KMS-11 (cell line): ENCODE measurements at regions not wholly inside any gene's neighbourhood (a gene's known extent, or its start where the extent isn't known, plus 50 kb on each side); places are given as distances from the start of the nearest gene placed in this dataset.

Experiments
- H2AFZ ChIP-seq: fragments of 200-600 bp; sonication (generic); 2 replicates; pipeline ENCODE4 v1.6.1; 2016; ENCODE audit warnings: antibody characterized with exemption, mixed run types, low read depth
- H3K27ac ChIP-seq: fragments of 200-600 bp; sonication (generic); 2 replicates; pipeline ENCODE4 v1.6.1; 2016; ENCODE audit warnings: mild to moderate bottlenecking, mixed run types
- H3K27me3 ChIP-seq: fragments of 200-600 bp; sonication (generic); 2 replicates; pipeline ENCODE4 v1.6.1; 2017; ENCODE audit warnings: mild to moderate bottlenecking, low read depth, mixed run types, moderate library complexity; ENCODE audit not compliant: insufficient read depth
- H3K36me3 ChIP-seq: fragments of 200-600 bp; sonication (generic); 2 replicates; pipeline ENCODE4 v1.6.1; 2017; ENCODE audit warnings: mild to moderate bottlenecking, mixed run types; ENCODE audit not compliant: insufficient read depth
- H3K4me1 ChIP-seq: fragments of 200-600 bp; sonication (generic); 2 replicates; pipeline ENCODE4 v1.6.1; 2016; ENCODE audit warnings: mild to moderate bottlenecking, low read depth, mixed run types; ENCODE audit not compliant: poor library complexity, severe bottlenecking
- H3K4me2 ChIP-seq: fragments of 200-600 bp; sonication (generic); 2 replicates; pipeline ENCODE4 v1.7.0; 2016; ENCODE audit warnings: mild to moderate bottlenecking, mixed run types
- H3K4me3 ChIP-seq: fragments of 200-600 bp; sonication (generic); IDR thresholded peaks from 2 replicates; pipeline ENCODE4 v1.6.1; 2017; ENCODE audit warnings: low read depth, low read length, mixed read lengths; ENCODE audit not compliant: insufficient read depth
- H3K79me2 ChIP-seq: fragments of 200-600 bp; sonication (generic); 2 replicates; pipeline ENCODE4 v1.6.1; 2016; ENCODE audit warnings: low read depth, mixed run types; ENCODE audit not compliant: insufficient read depth
- H3K9ac ChIP-seq: fragments of 200-600 bp; sonication (generic); 2 replicates; pipeline ENCODE4 v1.6.1; 2016; ENCODE audit warnings: mild to moderate bottlenecking, mixed run types
- H4K20me1 ChIP-seq: fragments of 200-600 bp; sonication (generic); 2 replicates; pipeline ENCODE4 v1.6.1; 2016; ENCODE audit warnings: mild to moderate bottlenecking, mixed run types; ENCODE audit not compliant: insufficient read depth
- TF ChIP-seq, protein P1 (sequence below): fragments of 200-600 bp; sonication (generic); conservative IDR thresholded peaks from 2 replicates; pipeline ENCODE4 v1.6.1; 2017; ENCODE audit warnings: low read depth, mild to moderate bottlenecking, antibody characterized with exemption, low read length, moderate library complexity, mixed read lengths

DNA sequence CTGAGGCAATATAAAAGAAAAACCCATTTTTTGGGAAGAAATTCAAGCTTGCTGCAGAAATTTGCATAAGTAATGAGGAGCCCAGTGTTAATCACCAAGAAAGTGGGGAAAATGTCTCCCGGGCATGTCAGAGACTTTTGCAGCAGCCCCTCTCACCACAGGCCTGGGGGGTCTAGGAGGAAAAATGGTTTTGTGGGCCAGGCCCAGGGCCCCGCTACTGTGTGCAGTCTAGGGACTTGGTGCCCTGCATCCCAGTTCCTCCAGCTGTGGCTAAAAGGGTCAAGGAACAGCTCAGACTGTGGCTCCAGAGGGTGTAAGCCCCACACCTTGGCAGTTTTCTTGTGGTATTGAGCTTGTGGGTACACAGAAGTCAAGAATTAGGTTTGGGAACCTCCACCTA lies 209.7 kb downstream of the HDGFL1 start:
- Histone ChIP-seq H3K4me2 (no peak overlapping the region), H3K9ac (no peak overlapping the region), H4K20me1 (no peaks in the 10 kb centered on the region), H2AFZ (no peak overlapping the region), H3K27me3 (no peaks in the 10 kb centered on the region), H3K4me3 (no peak overlapping the region), H3K27ac (no peak overlapping the region), H3K79me2 (no peaks in the 10 kb centered on the region), H3K36me3 (no peaks in the 10 kb centered on the region), H3K4me1 (no peaks in the 10 kb centered on the region)
- TF ChIP-seq, protein P1, sequence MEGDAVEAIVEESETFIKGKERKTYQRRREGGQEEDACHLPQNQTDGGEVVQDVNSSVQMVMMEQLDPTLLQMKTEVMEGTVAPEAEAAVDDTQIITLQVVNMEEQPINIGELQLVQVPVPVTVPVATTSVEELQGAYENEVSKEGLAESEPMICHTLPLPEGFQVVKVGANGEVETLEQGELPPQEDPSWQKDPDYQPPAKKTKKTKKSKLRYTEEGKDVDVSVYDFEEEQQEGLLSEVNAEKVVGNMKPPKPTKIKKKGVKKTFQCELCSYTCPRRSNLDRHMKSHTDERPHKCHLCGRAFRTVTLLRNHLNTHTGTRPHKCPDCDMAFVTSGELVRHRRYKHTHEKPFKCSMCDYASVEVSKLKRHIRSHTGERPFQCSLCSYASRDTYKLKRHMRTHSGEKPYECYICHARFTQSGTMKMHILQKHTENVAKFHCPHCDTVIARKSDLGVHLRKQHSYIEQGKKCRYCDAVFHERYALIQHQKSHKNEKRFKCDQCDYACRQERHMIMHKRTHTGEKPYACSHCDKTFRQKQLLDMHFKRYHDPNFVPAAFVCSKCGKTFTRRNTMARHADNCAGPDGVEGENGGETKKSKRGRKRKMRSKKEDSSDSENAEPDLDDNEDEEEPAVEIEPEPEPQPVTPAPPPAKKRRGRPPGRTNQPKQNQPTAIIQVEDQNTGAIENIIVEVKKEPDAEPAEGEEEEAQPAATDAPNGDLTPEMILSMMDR, result no peak

DNA sequence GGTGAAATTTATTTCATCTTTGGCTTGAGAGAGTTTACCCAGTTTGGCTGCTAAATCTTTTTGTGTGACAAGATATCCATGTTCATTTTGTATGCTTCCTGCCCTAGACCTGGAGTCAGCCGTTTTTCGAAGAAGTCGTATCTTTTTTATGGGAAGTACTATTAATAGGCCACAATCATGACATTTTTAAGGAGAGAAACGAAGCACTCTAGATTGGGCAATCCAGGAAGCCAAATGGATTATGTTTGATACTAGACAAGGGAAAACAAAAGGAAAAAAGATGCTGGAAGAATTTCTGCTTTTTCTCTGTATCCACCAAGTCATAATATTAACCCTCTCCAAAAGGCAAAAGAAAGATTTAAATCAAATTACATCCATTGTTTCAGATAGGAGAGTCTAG lies 214.6 kb downstream of the HDGFL1 start:
- Histone ChIP-seq H3K27me3 (no peaks in the 10 kb centered on the region), H2AFZ (no peak overlapping the region), H3K4me3 (no peak overlapping the region), H3K9ac (no peak overlapping the region), H3K4me1 (no peaks in the 10 kb centered on the region), H3K27ac (no peak overlapping the region), H3K4me2 (no peak overlapping the region), H4K20me1 (no peaks in the 10 kb centered on the region), H3K36me3 (no peaks in the 10 kb centered on the region), H3K79me2 (no peaks in the 10 kb centered on the region)
- TF ChIP-seq, protein P1, result no peak

DNA sequence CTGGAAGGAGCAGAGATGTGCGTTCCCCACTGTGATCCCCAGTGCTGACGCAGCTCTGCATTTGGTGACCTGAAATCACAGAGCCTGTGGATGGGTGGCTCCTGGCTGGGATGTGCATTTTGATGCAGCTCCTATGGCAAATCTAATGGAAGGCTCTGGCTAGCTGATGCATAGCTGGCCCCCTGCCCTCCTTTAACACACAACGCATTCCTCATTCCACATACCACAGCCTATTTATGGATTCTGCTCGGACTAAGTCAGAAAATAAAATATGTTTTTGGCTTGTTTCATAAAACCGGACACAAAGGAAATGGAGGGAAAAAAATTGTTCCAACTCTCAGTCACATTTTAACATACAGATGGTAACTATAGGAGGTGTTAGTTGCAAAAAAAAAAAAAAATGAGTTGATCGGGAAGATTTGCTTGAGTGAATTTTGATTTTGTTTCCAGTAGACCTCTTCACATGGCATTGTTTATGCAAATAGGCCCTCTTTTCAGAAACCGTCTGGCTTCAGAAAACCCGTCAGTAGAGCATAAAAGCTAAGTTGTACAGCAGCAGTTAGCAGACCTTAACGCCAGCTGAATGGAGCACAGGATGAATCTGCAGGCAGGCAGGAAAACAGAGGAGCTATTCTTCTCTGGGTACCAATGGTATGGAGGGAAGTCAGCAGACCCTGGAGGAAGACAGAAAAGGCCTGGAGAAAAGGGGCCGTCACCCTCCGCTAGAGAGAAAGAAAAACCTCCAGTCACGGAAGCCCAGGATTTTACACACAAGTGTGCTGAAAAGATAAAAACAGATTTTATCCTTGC lies 215.4 kb downstream of the HDGFL1 start:
- Histone ChIP-seq H3K79me2 (no peaks in the 10 kb centered on the region), H3K9ac (no peak overlapping the region), H3K4me1 (no peaks in the 10 kb centered on the region), H3K4me3 (no peak overlapping the region), H2AFZ (no peak overlapping the region), H4K20me1 (no peaks in the 10 kb centered on the region), H3K27me3 (no peaks in the 10 kb centered on the region), H3K4me2 (no peak overlapping the region), H3K36me3 (no peaks in the 10 kb centered on the region), H3K27ac (no peak overlapping the region)
- TF ChIP-seq, protein P1, result no peak

DNA sequence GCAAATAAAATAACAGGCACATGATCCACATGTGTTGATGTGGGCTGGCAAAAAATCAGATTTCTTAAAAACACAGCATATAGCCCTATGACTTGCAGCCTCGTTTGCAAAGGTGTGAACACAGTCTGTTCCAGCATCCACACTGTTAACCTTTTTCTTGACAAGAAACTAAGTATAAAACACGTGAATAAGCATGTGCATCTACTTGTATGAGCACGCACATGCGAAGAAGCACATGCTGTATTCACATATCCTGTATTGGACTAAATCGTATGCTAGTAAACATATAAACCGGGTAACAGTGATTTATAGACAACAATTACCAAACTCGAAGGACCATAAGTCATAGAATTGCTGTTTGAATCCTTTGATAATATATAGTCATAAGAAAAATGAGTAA lies 218.7 kb downstream of the HDGFL1 start:
- no peaks in the 10 kb centered on the region for H3K36me3 ChIP-seq
- no peaks in the 10 kb centered on the region for H3K79me2 ChIP-seq
- H3K9ac ChIP-seq, result no peak overlapping the region
- H3K4me3 ChIP-seq, result no peak overlapping the region
- TF ChIP-seq, protein P1, result no peak
- no peaks in the 10 kb centered on the region for H4K20me1 ChIP-seq
- no peaks in the 10 kb centered on the region for H3K27me3 ChIP-seq
- H3K4me2 ChIP-seq, result no peak overlapping the region
- no peak overlapping the region for H3K27ac ChIP-seq
- no peaks in the 10 kb centered on the region for H3K4me1 ChIP-seq
- H2AFZ ChIP-seq, result no peak overlapping the region
